DOHH2 (cell line): ENCODE measurements at regions not wholly inside any gene's neighbourhood (a gene's known extent, or its start where the extent isn't known, plus 50 kb on each side); places are given as distances from the start of the nearest gene placed in this dataset.

Source experiments
- H3F3A ChIP-seq: fragments of 200-600 bp; sonication (generic), shearing (Covaris generic); 2 replicates; pipeline ENCODE4 v1.6.0; 2016; ENCODE audit warnings: antibody characterized with exemption, mild to moderate bottlenecking; ENCODE audit not compliant: control insufficient read depth, insufficient read depth
- H3K27ac ChIP-seq: fragments of 200-600 bp; sonication (generic); 2 replicates; pipeline ENCODE4 v1.5.1; 2014; ENCODE audit warnings: low read depth, mild to moderate bottlenecking, low read length, moderate library complexity
- H3K27me3 ChIP-seq: fragments of 200-600 bp; sonication (generic); 2 replicates; pipeline ENCODE4 v1.6.1; 2014; ENCODE audit warnings: mild to moderate bottlenecking, low read length, mixed read lengths; ENCODE audit not compliant: control insufficient read depth
- H3K36me3 ChIP-seq: fragments of 200-600 bp; sonication (generic); 2 replicates; pipeline ENCODE4 v1.6.1; 2014; ENCODE audit warnings: mild to moderate bottlenecking, low read length, moderate library complexity, mixed read lengths; ENCODE audit not compliant: control insufficient read depth
- H3K4me1 ChIP-seq: fragments of 200-600 bp; sonication (generic); 2 replicates; pipeline ENCODE4 v1.6.1; 2014; ENCODE audit warnings: mild to moderate bottlenecking, low read length, mixed read lengths; ENCODE audit not compliant: control insufficient read depth
- H3K4me2 ChIP-seq: fragments of 200-600 bp; sonication (generic); 2 replicates; pipeline ENCODE4 v1.6.0; 2014; ENCODE audit warnings: mild to moderate bottlenecking, low read length, moderate library complexity
- H3K4me3 ChIP-seq: fragments of 200-600 bp; sonication (generic); 2 replicates; pipeline ENCODE4 v1.5.1; 2014; ENCODE audit warnings: mild to moderate bottlenecking, low read length, mixed read lengths
- H3K79me2 ChIP-seq: fragments of 200-600 bp; sonication (generic); 2 replicates; pipeline ENCODE4 v1.6.1; 2014; ENCODE audit warnings: mild to moderate bottlenecking, low read length, mixed read lengths; ENCODE audit not compliant: control insufficient read depth
- H3K9me2 ChIP-seq: fragments of 200-600 bp; sonication (generic); replicated peaks from 2 replicates; pipeline ENCODE4 v1.6.1; 2014; ENCODE audit warnings: mild to moderate bottlenecking, low read length, mixed read lengths; ENCODE audit not compliant: control insufficient read depth
- H3K9me3 ChIP-seq: fragments of 200-600 bp; sonication (generic); 2 replicates; pipeline ENCODE4 v1.6.1; 2014; ENCODE audit warnings: antibody characterized with exemption, low read length, mixed read lengths; ENCODE audit not compliant: control insufficient read depth, insufficient read depth
- H4K20me1 ChIP-seq: fragments of 200-600 bp; sonication (generic); 2 replicates; pipeline ENCODE4 v1.6.0; 2014; ENCODE audit warnings: low read depth, mild to moderate bottlenecking, antibody characterized with exemption, low read length, moderate library complexity; ENCODE audit not compliant: control insufficient read depth, insufficient read depth
- CTCF ChIP-seq: fragments of 200-600 bp; sonication (generic); IDR thresholded peaks from one replicate; pipeline ENCODE4 v1.5.1; 2014; ENCODE audit warnings: antibody characterized with exemption, mild to moderate bottlenecking, low read depth, low read length; ENCODE audit not compliant: poor library complexity, severe bottlenecking
- EZH2phosphoT487 ChIP-seq: fragments of 200-600 bp; sonication (generic); IDR thresholded peaks from 2 replicates; pipeline ENCODE4 v1.6.1; 2017; ENCODE audit warnings: borderline replicate concordance, mild to moderate bottlenecking, antibody characterized with exemption, low read length, moderate library complexity, mixed read lengths

GRCh38 chr2:191556463-191556862 lies 121.5 kb upstream of the NABP1 start:
- Histone ChIP-seq H3K27me3 (peaks cover 5% of the 10 kb centered on the region; the same call in 1 of the 2 replicates), H3K9me2 (no peaks in the 10 kb centered on the region), H3K9me3 (no peaks in the 10 kb centered on the region), H3K79me2 (no peaks in the 10 kb centered on the region), H3K4me2 (no peak overlapping the region), H3F3A (no peaks in the 10 kb centered on the region), H3K36me3 (no peaks in the 10 kb centered on the region), H4K20me1 (no peaks in the 10 kb centered on the region), H3K4me1 (no peaks in the 10 kb centered on the region), H3K27ac (no peak overlapping the region), H3K4me3 (no peak overlapping the region)
- no peak for TF ChIP-seq EZH2phosphoT487
- TF ChIP-seq CTCF, result no peak

DNA sequence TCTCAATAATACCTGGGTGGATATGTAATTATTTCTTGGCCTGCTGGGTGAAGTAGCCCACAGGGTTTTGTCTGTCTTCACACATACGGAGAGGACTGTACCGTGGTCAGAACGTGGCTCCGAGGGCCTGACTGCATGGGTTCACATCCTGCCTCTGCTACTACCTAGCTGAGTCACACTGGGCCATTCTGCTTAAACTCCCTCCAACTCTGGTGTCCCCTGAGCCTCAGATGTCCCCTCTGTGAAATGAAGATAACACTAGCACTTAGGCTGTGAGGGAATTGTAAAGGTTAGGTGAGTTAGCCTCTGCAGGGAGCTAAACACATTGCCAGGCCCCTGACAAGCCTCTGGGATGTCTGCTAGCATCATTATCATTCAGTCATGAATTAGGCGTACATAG lies 120.1 kb upstream of the NABP1 start:
- Histone ChIP-seq H3K9me3 (no peaks in the 10 kb centered on the region), H3F3A (no peaks in the 10 kb centered on the region), H3K4me1 (no peaks in the 10 kb centered on the region), H3K36me3 (no peaks in the 10 kb centered on the region), H3K4me2 (no peak overlapping the region), H3K27ac (no peak overlapping the region), H3K9me2 (no peaks in the 10 kb centered on the region), H3K27me3 (peaks cover 5% of the 10 kb centered on the region; the same call in 1 of the 2 replicates), H3K79me2 (no peaks in the 10 kb centered on the region), H4K20me1 (no peaks in the 10 kb centered on the region), H3K4me3 (no peak overlapping the region)
- TF ChIP-seq CTCF (no peak), EZH2phosphoT487 (no peak)

GRCh38 chr2:191559569-191559968 lies 118.4 kb upstream of the NABP1 start:
- Histone ChIP-seq H4K20me1 (no peaks in the 10 kb centered on the region), H3K4me2 (no peak overlapping the region), H3K27me3 (peaks cover 10% of the 10 kb centered on the region; the same call in 1 of the 2 replicates), H3K36me3 (no peaks in the 10 kb centered on the region), H3F3A (no peaks in the 10 kb centered on the region), H3K79me2 (no peaks in the 10 kb centered on the region), H3K4me3 (no peak overlapping the region), H3K4me1 (no peaks in the 10 kb centered on the region), H3K9me3 (no peaks in the 10 kb centered on the region), H3K9me2 (no peaks in the 10 kb centered on the region), H3K27ac (no peak overlapping the region)
- TF ChIP-seq CTCF (no peak), EZH2phosphoT487 (no peak)
